IPS-NIHi11 (cell line): ENCODE measurements at regions not wholly inside any gene's neighbourhood (a gene's known extent, or its start where the extent isn't known, plus 50 kb on each side); places are given as distances from the start of the nearest gene placed in this dataset.

Experiments used
- DNase-seq: peaks from one replicate; pipeline ENCODE4 v3.0.0; 2012; ENCODE audit warnings: mixed read lengths, low spot score

GRCh38 chr6:113493991-113494390, 363.2 kb upstream of the MARCKS start:
- DNase-seq, result no peak

GRCh38 chr6:113495521-113495920, 361.6 kb upstream of the MARCKS start:
- no peak for DNase-seq

DNA sequence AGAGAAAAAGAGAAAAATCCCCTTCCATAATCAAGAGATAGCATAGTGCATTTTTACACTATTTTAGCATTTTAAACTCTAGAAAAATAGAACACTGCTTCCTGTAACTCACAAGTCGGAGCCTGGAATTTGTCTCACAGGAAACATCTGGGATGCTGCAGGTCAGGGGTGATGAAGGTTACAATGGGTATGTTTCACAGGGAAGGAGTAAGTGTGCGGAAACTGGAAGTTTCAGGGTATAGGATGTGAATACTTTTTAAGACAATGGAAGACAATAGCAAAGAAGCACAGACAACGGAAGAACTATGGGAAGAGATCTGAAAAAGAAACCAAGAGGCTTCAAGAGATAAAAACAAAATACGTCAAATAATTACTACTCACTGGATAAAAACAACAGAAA, 361.0 kb upstream of the MARCKS start:
- DNase-seq, result no peak

DNA sequence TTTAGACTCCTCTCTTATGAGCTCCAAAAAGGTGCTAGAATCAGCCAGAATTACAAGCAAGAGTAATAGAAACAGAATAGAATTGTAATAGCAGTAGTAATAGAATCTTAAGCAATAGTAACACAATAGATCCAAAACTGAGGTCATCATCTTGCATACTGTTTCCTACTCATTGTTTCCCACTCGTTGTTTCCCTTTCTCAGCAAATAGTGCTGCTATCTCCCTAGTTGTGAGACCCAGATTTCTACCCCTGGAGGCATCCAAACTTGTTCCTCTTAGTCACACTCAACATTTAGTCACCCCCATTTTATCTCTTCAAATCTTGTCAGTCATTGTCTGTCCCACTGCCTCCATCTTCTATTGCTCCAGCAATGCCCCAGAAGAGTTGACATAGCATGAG, 356.9 kb upstream of the MARCKS start:
- no peak for DNase-seq

- no peak for DNase-seq
Observed at GRCh38 chr6:113505084-113505699, 352.0 kb upstream of the MARCKS start.

GRCh38 chr6:113508249-113508648, 348.9 kb upstream of the MARCKS start:
- DNase-seq, result no peak

DNA sequence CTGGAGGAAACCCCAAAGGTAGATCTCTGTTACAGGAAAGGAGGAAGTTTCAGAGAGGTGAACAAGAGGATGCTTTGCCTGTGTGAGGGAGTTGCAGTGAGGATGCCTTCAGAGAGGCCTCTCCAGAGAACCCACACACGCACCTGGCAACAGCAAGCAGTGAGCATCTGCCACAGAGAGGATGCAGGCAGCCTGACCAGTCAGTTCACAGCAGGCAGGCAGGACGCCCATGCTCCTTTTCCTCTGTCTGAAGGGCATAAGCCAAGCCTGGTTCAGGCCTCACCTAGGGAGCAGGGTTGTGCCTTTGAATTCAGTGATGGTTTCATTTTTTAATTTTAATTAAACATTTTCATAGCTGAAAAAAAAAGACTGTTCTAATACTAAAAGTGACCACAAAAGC, 346.0 kb upstream of the MARCKS start:
- no peak for DNase-seq

DNA sequence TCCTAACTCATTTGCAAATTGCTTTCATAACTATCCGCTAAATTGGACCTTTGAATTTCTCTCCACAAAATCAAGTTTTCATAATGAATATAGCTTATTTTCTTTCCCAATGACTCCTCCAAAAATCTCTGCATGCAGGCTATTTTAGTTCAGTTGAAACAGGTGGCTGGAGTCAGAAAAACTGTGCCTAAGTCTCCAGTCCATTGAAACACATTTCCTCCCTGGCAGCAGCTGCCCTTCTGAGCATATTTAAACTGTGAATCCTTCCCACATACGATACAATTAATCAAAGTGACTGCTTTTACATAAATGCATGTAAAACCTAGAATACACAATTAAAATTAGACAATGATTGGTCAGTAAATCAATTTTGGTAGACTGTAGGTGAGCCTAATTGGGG, 344.6 kb upstream of the MARCKS start:
- DNase-seq, result no peak

GRCh38 chr6:113513086-113513485, 344.1 kb upstream of the MARCKS start:
- DNase-seq, result no peak

GRCh38 chr6:113522376-113522775, 334.8 kb upstream of the MARCKS start:
- DNase-seq, result no peak

GRCh38 chr6:113524826-113525225, 332.3 kb upstream of the MARCKS start:
- no peak for DNase-seq

- DNase-seq, result no peak
Observed at GRCh38 chr6:113526553-113526952, 330.6 kb upstream of the MARCKS start.

- no peak for DNase-seq
Observed at GRCh38 chr6:113526995-113527394, 330.1 kb upstream of the MARCKS start.

- no peak for DNase-seq
Observed at GRCh38 chr6:113528111-113528510, 329.0 kb upstream of the MARCKS start.

GRCh38 chr6:113529196-113529595, 327.9 kb upstream of the MARCKS start:
- DNase-seq, result no peak

DNA sequence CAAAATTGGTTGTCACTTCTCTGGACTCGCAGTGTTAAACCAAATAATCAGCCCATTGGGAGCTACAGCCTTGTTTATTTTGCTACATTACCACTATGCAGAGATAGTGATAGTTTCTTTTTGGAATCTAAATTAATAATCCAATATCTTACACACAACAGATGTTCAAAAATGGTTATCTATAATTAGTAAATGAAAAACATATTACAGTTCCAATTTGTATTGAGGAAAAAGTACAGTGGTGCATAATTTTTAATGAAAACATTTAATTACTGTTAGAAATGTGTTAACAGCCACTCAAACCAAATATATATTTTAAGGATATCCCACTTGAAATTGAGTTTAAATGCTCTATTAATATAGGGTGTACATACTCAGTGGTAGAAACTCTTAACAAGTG, 327.3 kb upstream of the MARCKS start:
- DNase-seq, result no peak

GRCh38 chr6:113530769-113531168, 326.4 kb upstream of the MARCKS start:
- no peak for DNase-seq

GRCh38 chr6:113539202-113539601, 317.9 kb upstream of the MARCKS start:
- no peak for DNase-seq

GRCh38 chr6:113539623-113540022, 317.5 kb upstream of the MARCKS start:
- DNase-seq, result no peak

DNA sequence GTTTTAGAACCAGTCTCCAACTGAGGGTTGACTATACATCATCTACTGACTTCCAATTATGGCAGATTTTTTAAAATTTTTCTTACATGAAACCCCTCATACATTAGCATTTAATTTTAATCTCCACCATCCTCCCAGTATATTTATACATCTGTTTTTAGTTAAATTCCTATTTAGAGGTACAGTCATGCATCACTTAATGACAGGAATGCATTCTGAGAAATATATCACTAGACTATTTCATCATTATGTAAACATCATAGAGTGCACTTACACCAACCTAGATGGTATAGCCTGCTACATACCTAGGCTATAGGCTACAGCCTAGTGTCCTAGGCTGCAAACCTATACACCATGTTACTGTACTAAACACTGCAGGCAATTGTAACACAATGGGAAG, 316.7 kb upstream of the MARCKS start:
- no peak for DNase-seq

DNA sequence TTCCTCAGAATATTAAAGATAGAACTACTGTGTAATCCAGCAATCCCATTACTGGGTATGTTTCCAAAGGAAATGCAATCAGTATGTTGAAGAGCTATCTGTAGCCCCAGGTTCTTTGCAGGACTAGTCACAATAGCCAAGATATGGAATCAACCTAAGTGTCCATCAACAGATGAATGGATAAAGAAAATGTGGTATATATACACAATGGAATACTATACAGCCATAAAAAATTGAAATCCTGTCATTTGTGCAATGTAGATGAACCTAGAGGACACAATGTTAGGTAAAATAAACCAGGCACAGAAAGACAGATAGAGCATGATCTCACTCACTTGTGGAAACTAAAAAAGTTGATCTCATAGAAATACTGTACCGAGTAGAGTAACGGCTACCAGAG, 306.0 kb upstream of the MARCKS start:
- DNase-seq, result no peak

- no peak for DNase-seq
Observed at GRCh38 chr6:113556775-113557174, 300.4 kb upstream of the MARCKS start.

DNA sequence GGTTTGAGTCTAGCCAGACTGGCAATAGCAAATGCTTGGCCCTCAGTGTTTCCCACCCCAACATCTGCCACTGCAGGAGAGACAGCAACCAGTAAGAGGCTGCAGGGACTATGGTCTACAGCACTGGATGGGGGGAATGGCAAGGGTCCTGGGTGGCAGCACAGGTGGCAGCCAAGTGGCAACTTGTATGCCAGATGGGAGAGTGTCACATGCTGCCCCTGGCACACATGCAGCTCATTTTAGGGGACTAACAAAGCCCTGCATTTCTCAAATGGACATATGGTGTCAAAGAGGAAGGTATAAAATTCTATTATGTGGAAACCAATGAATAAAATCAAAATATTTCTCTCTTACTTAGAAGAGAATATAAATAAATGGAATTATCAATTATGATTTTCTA, 298.7 kb upstream of the MARCKS start:
- no peak for DNase-seq

DNA sequence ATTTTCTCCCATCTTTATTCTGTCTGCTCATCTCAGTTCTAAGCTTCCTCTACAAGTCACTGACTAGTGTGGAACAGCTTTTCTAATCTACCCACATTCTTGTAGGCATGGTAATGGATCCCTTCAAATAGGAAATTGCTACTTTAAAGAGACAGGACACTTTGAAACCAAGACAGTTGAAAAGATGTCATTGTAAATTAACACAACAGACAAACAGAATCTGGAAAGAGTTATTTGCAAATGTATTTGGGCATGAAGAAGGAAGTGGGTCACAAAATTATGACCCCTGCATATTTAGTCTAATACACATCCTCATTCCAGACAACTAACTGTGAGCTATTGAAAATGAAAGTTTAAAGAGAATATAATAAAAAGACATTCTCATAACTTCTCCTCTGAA, 298.2 kb upstream of the MARCKS start:
- no peak for DNase-seq

- no peak for DNase-seq
Observed at GRCh38 chr6:113560376-113560775, 296.8 kb upstream of the MARCKS start.
